ENCODE measurements at regions not wholly inside any gene's neighbourhood (a gene's known extent, or its start where the extent isn't known, plus 50 kb on each side); places are given as distances from the start of the nearest gene placed in this dataset.

GRCh38 chr18:67715567-67715966 lies 199.0 kb upstream of the DSEL start:
- DNase-seq: no peak

DNA sequence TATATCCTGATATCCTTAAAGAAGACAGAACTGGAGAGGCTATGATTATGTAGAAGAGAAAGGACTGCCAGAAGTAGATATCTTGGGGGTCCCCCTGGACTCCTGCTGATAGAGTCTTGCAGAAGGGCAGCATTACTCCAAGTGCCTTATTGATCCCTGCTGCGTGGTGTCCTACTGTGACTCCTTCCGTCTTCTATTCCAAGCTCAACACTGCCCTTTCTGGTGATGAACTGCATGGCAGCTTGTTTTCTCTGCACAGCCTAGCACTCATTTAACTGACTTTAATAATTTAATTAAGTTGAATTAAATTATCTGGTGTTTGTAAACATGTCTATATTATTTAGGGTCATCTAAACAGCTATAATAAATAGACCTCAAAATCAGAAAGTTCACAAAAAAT lies 194.1 kb upstream of the DSEL start:
- DNase-seq: no peak

- DNase-seq: no peak
These were observed 189.2 kb upstream of the DSEL start for GRCh38 chr18:67705748-67706147.

DNA sequence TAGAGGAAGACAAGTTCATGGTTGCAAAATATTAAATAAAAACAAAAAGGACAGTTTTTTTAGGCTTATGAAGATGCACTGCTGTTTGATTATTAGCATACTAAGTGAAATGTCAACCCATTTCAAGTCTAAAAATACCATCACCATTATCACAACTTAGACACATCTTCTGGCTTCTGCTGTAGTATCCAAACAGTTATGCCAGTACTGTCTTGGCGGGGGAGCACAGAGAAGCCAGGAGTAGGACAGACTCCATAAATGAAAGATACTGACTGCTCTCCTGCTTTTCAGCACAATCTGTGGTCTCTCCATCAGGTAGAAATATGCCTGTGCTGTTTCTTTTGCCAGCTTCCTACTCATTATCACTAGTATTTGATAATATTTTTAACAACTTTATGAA lies 179.2 kb upstream of the DSEL start:
- no peak for DNase-seq

DNA sequence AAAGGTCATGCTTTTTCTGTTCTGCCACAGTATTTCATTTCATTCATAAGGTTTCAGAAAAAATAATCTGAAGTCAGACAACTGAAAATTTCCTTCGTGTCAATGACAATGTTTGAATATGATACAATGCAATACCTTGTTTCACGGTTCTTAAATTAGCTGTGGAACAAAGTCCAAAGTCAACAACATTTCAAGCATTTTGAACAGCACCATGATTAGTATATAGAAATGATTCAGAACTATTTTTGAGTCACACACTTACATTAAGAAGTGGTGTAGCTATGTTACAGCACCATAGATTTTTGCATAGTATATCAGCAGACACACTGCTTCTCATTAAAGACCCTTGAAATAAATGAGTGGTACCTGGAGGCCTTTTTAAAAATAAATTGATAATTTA lies 178.3 kb upstream of the DSEL start:
- DNase-seq: no peak

GRCh38 chr18:67692811-67693210 lies 176.3 kb upstream of the DSEL start:
- no peak for DNase-seq

DNA sequence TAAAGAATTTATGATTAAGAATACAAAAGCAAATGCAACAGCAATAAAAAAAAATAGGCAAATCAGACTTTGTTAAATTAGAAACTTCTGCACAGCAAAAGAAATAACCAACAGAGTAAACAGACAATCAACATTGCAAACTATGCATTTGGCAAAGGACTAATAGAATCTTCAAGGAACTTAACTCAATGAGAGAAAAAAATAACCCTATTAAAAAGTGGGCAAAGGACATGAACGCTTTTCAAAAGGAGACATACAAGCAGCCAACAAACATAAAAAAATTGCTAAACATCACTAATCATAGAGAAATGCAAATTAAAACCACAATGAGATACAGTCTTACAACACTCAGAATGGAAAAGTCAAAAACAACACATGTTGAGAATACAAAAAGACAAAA lies 166.0 kb upstream of the DSEL start:
- DNase-seq: no peak

DNA sequence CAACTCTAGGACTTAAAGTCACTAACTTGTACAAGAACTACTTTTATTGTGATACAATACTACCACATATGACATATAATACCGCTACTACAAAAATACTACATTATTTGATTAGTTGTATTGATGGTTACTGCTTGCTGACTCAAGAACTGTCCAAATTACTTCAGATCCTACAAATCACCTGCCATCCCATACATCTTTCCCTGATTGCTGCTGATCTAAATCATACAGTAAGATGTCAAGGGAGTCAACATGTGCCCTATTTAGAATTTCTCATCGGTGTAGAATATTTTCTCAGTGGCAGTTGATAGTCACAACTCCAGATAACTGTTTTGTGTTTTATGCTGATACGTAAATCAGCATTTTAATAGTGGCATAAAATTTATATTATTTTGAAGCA lies 161.0 kb upstream of the DSEL start:
- DNase-seq: no peak

DNA sequence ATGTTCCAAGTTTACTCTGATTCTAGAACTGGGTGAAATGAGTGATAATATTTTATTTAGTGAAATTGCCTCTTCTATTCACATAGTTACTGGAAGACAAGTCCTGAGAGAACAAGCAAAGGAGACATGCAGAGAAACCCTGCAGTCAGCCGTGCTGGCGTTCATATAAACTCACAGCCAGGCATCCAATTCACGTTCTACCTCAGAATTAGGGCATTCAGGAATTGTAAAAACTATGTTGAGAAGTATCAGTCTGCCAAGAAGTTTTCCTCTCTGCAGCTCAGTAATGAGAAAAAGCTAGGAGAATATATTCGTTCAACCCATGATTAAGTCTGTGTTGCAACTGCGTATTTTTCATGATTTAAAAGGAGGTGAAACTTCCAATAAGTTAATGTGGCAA lies 156.2 kb upstream of the DSEL start:
- DNase-seq: no peak

DNA sequence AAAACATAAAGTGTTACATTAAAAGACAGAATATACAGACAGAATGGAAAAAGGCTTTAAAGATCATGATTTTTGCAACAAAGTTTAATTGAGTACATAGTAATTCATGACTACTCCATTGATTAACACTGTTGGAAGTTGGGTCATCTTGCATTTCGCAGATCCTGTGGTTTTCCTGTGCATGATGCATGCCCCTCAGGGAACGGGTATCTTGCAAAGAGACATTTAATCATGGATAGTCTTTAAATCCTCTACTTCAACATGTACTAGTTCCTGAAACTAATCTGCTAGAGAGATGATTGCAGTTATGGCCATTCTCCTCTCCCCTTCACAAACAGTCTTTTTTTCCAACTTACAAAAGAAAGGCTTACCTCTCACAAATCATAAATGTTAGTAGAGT lies 155.6 kb upstream of the DSEL start:
- DNase-seq: no peak

DNA sequence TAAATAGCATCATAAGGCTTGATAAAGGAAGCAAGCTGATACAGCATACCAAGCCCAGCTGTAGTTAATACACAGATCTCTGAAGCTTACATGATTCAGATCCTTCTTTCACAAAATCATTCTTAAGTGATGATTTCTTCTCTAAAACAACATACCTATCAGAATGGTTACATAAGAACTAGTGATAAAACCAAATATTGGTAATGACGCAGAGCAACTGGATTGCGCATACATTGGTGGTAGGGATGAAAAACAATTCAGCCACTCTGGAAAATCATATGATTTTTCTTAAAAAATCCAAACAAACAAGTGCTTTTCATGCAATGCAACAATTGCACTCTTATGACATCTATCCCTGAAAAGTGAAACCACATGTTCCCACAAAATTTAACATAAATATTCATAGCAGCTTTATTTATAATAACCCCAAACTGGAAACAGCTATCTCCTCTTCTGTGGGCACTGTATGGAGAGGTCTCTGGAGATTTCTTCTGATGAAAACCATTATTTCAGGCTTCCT lies 153.6 kb upstream of the DSEL start:
- DNase-seq: no peak

DNA sequence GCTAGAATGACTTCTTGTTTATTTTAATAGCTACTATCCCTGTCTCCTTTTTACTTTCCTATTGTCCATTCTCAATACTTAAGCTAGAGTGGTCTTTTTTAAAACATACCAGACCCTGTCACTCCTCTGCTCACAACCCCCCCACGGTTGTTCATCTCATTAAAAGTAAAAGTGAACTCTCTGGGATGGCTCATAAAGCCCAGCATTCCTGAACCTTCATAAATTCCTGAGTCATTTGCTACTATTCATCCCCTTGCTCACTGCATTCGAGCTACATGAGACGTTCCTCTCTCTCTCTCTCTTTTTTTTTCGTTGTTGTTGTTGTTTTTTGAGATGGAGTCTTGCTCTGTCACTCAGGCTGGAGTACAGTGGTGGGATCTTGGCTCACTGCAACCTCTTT lies 148.7 kb upstream of the DSEL start:
- no peak for DNase-seq

GRCh38 chr18:67662996-67663395 lies 146.5 kb upstream of the DSEL start:
- DNase-seq: no peak

DNA sequence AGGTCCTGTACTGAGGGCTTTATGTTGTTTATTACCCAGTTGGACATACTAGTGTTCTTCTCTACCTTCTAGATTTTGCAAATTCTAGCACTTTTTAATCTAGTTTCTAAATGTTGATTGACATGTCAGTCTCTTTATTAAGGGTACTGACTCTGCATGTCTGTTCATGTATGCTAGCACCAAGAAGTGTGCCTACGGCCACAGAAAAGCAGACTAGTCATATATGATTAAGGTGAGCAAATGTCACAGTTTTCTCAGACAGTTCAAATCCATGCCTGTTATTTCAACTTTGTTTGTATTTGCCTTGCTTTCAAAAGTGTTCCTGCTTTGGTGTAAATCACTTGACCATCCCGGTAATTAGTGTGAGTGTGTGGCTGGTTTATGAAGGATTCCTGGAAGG lies 145.0 kb upstream of the DSEL start:
- DNase-seq: no peak

DNA sequence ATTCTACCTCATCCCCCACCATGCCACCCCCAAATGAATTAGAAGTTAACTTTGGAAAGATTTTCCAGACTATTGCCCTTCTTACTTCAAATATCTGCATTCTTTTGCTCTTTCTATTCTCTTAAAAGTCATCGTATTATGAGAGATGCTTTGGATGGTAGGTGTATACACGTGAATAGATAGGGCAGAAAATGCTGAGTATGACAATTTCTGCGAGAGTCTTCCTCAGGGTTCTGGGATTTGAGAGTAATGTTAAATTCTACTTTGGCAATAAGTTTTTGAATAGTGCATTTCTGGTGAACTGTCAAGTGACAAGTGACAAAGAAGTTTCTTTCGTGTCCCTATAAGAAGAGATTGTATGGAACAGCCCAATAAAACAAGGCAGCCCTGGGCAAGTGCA lies 137.6 kb upstream of the DSEL start:
- DNase-seq: no peak

DNA sequence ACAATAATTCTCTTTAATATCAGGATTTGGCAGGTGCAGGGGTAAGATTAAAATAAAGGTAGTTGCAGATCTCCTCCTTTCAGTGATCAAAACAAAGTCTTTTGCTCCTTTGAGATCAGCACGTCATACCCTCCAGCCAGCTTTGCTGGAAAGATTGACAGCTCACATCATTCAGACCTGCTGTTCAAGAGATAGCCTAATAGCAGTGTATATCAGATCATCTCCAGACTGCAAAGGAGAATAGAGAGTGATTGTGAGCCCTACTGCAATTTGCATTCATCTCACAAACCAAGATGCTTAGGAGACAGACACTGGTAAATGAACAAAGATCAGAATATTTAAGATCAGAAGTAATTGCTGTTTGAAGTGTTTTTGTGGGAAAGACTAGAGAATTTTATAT lies 135.8 kb upstream of the DSEL start:
- DNase-seq: no peak

DNA sequence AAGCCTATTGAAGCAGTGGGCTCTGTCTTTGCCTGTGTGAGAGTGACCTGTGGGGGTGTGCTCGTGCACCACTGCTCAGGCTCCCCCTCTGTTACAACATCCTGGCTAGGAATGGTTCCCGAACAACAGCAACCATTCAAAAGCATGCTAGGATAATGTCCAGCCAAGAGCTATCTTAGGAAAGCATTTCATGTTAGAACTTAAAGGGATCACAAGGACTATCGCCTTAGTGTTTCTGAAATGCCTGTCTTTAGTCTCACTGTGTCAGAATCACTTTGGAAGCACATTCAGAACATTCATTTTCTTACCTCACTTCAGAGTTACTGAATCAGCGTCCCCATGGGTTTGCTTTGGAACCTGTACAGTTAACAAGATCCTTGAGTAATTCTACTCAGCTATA lies 134.9 kb upstream of the DSEL start:
- DNase-seq: no peak

GRCh38 chr18:67650686-67651385 lies 134.3 kb upstream of the DSEL start:
- no peak for DNase-seq

GRCh38 chr18:67646890-67647289 lies 130.4 kb upstream of the DSEL start:
- DNase-seq: no peak

- DNase-seq: no peak
These were observed 127.7 kb upstream of the DSEL start for GRCh38 chr18:67644226-67644625.

DNA sequence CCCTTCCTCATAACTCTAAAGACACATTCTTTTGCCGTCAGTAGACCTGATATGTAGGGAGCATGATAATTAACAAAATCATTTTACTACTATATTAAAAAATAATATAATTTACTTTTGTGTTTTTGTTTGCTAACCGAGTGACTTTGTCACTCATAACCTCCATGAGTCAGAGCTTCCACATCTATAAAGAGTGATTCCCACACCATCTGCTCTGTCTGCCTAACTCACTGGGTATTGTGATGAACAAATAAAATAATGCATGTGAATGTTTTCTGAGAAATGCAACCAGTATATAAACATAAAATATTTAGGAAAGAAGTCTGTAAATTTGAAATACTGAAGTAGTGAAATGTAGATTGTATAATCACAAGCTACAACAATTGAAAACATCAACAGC lies 123.4 kb upstream of the DSEL start:
- no peak for DNase-seq

- no peak for DNase-seq
These were observed 120.3 kb upstream of the DSEL start for GRCh38 chr18:67636597-67637385.

GRCh38 chr18:67634631-67635338 lies 118.3 kb upstream of the DSEL start:
- no peak for DNase-seq

- no peak for DNase-seq
These were observed 117.4 kb upstream of the DSEL start for GRCh38 chr18:67633939-67634338.
